KMS-11 (cell line): ENCODE measurements at regions not wholly inside any gene's neighbourhood (a gene's known extent, or its start where the extent isn't known, plus 50 kb on each side); places are given as distances from the start of the nearest gene placed in this dataset.

Experiments used
- H2AFZ ChIP-seq: fragments of 200-600 bp; sonication (generic); 2 replicates; pipeline ENCODE4 v1.6.1; 2016; ENCODE audit warnings: antibody characterized with exemption, mixed run types, low read depth
- H3K27ac ChIP-seq: fragments of 200-600 bp; sonication (generic); 2 replicates; pipeline ENCODE4 v1.6.1; 2016; ENCODE audit warnings: mild to moderate bottlenecking, mixed run types
- H3K27me3 ChIP-seq: fragments of 200-600 bp; sonication (generic); 2 replicates; pipeline ENCODE4 v1.6.1; 2017; ENCODE audit warnings: mild to moderate bottlenecking, low read depth, mixed run types, moderate library complexity; ENCODE audit not compliant: insufficient read depth
- H3K36me3 ChIP-seq: fragments of 200-600 bp; sonication (generic); 2 replicates; pipeline ENCODE4 v1.6.1; 2017; ENCODE audit warnings: mild to moderate bottlenecking, mixed run types; ENCODE audit not compliant: insufficient read depth
- H3K4me1 ChIP-seq: fragments of 200-600 bp; sonication (generic); 2 replicates; pipeline ENCODE4 v1.6.1; 2016; ENCODE audit warnings: mild to moderate bottlenecking, low read depth, mixed run types; ENCODE audit not compliant: poor library complexity, severe bottlenecking
- H3K4me2 ChIP-seq: fragments of 200-600 bp; sonication (generic); 2 replicates; pipeline ENCODE4 v1.7.0; 2016; ENCODE audit warnings: mild to moderate bottlenecking, mixed run types
- H3K4me3 ChIP-seq: fragments of 200-600 bp; sonication (generic); IDR thresholded peaks from 2 replicates; pipeline ENCODE4 v1.6.1; 2017; ENCODE audit warnings: low read depth, low read length, mixed read lengths; ENCODE audit not compliant: insufficient read depth
- H3K79me2 ChIP-seq: fragments of 200-600 bp; sonication (generic); 2 replicates; pipeline ENCODE4 v1.6.1; 2016; ENCODE audit warnings: low read depth, mixed run types; ENCODE audit not compliant: insufficient read depth
- H3K9ac ChIP-seq: fragments of 200-600 bp; sonication (generic); 2 replicates; pipeline ENCODE4 v1.6.1; 2016; ENCODE audit warnings: mild to moderate bottlenecking, mixed run types
- H4K20me1 ChIP-seq: fragments of 200-600 bp; sonication (generic); 2 replicates; pipeline ENCODE4 v1.6.1; 2016; ENCODE audit warnings: mild to moderate bottlenecking, mixed run types; ENCODE audit not compliant: insufficient read depth
- TF ChIP-seq, protein P1 (sequence below): fragments of 200-600 bp; sonication (generic); conservative IDR thresholded peaks from 2 replicates; pipeline ENCODE4 v1.6.1; 2017; ENCODE audit warnings: low read depth, mild to moderate bottlenecking, antibody characterized with exemption, low read length, moderate library complexity, mixed read lengths

DNA sequence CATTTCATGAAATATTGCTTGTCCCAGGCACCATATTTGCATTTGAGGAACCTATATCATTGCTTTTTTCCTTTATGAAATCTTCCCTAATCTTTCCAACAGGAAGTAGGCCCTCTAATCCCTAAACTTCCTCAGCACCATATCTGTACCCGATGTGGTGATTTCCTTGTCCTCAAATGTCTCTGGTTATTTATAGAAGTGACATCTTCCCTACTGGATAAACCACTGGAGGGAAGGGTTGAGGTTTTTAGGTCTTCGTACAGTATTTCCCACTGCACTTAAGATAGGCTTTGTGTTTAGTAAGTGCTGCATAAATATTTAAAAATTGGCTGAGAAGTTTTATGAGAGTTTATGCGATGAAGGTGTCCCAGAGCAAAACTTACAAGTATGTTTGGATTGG is 54.9 kb upstream of the TMEM170B start:
- no peaks in the 10 kb centered on the region for H3K79me2 ChIP-seq
- H3K4me2 ChIP-seq: no peak overlapping the region
- no peak overlapping the region for H2AFZ ChIP-seq
- TF ChIP-seq, protein P1, sequence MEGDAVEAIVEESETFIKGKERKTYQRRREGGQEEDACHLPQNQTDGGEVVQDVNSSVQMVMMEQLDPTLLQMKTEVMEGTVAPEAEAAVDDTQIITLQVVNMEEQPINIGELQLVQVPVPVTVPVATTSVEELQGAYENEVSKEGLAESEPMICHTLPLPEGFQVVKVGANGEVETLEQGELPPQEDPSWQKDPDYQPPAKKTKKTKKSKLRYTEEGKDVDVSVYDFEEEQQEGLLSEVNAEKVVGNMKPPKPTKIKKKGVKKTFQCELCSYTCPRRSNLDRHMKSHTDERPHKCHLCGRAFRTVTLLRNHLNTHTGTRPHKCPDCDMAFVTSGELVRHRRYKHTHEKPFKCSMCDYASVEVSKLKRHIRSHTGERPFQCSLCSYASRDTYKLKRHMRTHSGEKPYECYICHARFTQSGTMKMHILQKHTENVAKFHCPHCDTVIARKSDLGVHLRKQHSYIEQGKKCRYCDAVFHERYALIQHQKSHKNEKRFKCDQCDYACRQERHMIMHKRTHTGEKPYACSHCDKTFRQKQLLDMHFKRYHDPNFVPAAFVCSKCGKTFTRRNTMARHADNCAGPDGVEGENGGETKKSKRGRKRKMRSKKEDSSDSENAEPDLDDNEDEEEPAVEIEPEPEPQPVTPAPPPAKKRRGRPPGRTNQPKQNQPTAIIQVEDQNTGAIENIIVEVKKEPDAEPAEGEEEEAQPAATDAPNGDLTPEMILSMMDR: no peak
- H3K9ac ChIP-seq: no peak overlapping the region
- no peaks in the 10 kb centered on the region for H4K20me1 ChIP-seq
- no peaks in the 10 kb centered on the region for H3K36me3 ChIP-seq
- H3K27ac ChIP-seq: no peak overlapping the region
- H3K4me3 ChIP-seq: no peak overlapping the region
- H3K4me1 ChIP-seq: no peaks in the 10 kb centered on the region
- no peaks in the 10 kb centered on the region for H3K27me3 ChIP-seq

DNA sequence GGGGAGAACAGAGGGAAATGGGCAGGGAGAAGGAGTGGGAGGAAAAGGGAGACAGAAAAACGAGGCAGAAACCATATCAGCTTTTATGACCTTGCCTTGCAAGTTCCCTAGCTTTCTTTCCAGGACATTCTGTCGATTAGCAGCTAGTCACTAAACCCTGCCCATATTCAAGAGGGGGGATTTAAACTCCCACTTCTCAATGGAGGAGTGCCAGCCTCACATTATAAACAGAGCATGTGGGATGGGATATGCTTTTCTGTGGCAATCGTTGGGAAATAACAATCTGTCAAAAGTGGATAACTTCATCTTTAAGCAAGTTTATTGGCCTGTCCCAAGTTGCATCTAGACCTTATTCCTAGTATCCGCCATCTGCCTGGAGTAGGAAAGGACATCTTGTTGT is 57.0 kb upstream of the TMEM170B start:
- H3K4me2 ChIP-seq: no peak overlapping the region
- no peaks in the 10 kb centered on the region for H4K20me1 ChIP-seq
- H3K4me3 ChIP-seq: no peak overlapping the region
- TF ChIP-seq, protein P1: no peak
- no peaks in the 10 kb centered on the region for H3K27me3 ChIP-seq
- H3K4me1 ChIP-seq: no peaks in the 10 kb centered on the region
- no peaks in the 10 kb centered on the region for H3K36me3 ChIP-seq
- H3K9ac ChIP-seq: no peak overlapping the region
- H3K79me2 ChIP-seq: no peaks in the 10 kb centered on the region
- H2AFZ ChIP-seq: no peak overlapping the region
- H3K27ac ChIP-seq: no peak overlapping the region

DNA sequence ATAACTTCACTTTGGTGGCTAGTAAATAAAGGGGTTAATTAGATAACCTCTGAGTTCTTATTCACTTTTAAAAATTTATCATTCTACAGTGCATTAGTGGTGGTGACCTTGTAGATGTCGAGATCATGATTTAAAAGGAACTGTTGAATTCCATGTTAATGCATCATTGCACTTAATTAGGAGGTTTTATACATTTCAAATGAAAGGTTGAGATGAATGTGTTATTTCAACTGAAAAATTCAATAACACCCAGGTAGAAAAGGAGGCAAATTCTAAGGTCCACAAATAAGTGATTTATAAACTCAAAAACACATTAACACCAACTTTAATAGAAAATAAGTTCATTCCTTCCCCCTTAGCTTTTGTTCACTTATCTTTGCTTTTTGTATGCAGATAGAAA is 58.3 kb upstream of the TMEM170B start:
- Histone ChIP-seq H3K36me3 (no peaks in the 10 kb centered on the region), H3K27me3 (no peaks in the 10 kb centered on the region), H3K4me2 (no peak overlapping the region), H3K4me3 (no peak overlapping the region), H3K4me1 (no peaks in the 10 kb centered on the region), H3K9ac (no peak overlapping the region), H3K27ac (no peak overlapping the region), H2AFZ (no peak overlapping the region), H3K79me2 (no peaks in the 10 kb centered on the region), H4K20me1 (no peaks in the 10 kb centered on the region)
- TF ChIP-seq, protein P1: no peak

DNA sequence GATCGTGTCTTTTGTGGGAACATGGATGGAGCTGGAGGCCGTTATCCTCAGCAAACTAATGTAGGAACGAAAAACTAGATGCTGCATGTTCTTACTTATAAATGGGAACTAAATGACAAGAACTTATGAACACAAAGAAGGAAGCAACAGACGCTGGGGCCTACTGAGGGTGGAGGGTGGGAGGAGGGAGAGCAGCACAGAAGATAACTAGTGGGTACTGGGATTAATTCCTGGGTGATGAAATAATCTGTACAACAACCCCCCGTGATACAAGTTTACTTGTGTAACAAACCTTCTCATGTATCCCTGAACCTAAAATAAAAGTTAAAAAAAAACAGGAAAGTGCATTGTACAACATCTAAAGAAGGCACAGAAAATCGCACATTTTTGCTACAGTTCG is 59.0 kb upstream of the TMEM170B start:
- TF ChIP-seq, protein P1: no peak

More for the DNA sequence above, 59.0 kb upstream of the TMEM170B start:
- no peak overlapping the region for H3K4me2 ChIP-seq
- H3K79me2 ChIP-seq: no peaks in the 10 kb centered on the region
- H3K4me1 ChIP-seq: no peaks in the 10 kb centered on the region
- no peaks in the 10 kb centered on the region for H3K27me3 ChIP-seq
- no peak overlapping the region for H3K4me3 ChIP-seq
- no peaks in the 10 kb centered on the region for H4K20me1 ChIP-seq
- no peaks in the 10 kb centered on the region for H3K36me3 ChIP-seq
- no peak overlapping the region for H3K27ac ChIP-seq
- no peak overlapping the region for H3K9ac ChIP-seq
- no peak overlapping the region for H2AFZ ChIP-seq
